ENCODE measurements at regions not wholly inside any gene's neighbourhood (a gene's known extent, or its start where the extent isn't known, plus 50 kb on each side); places are given as distances from the start of the nearest gene placed in this dataset.

GRCh38 chr12:5213336-5213735 lies 169.7 kb downstream of the KCNA5 start:
- no peak for TF ChIP-seq CTCF (IDR thresholded peaks at IDR 0.05; ENCODE audit: poor library complexity, severe bottlenecking)
- no peak for TF ChIP-seq SMC3 (conservative IDR thresholded peaks at IDR 0.05; ENCODE audit: poor library complexity)
- no peak for TF ChIP-seq EZH2 (IDR thresholded peaks at IDR 0.05; ENCODE audit: borderline replicate concordance, insufficient read depth, low read length, poor library complexity, severe bottlenecking)
- no peak for TF ChIP-seq EP300 (conservative IDR thresholded peaks at IDR 0.05; ENCODE audit: poor library complexity, severe bottlenecking)
- no peak for TF ChIP-seq POLR2AphosphoS5 (IDR thresholded peaks at IDR 0.05)
- TF ChIP-seq MXI1 (conservative IDR thresholded peaks at IDR 0.05; ENCODE audit: poor library complexity, severe bottlenecking): no peak
- no peak for TF ChIP-seq RAD21 (conservative IDR thresholded peaks at IDR 0.05)
- TF ChIP-seq REST (IDR thresholded peaks at IDR 0.05; ENCODE audit: borderline replicate concordance): no peak
- TF ChIP-seq TAF1 (IDR thresholded peaks at IDR 0.05; ENCODE audit: low read depth): no peak
